Panc1 (cell line): ENCODE measurements at regions not wholly inside any gene's neighbourhood (a gene's known extent, or its start where the extent isn't known, plus 50 kb on each side); places are given as distances from the start of the nearest gene placed in this dataset.

Source experiments
- ATAC-seq: fragments of 200-7000 bp; cut with Tn5 transposase; 2 replicates; pipeline ENCODE4 v1.9.1; 2020; ENCODE audit warnings: mild to moderate bottlenecking, moderate library complexity
- BruUV-seq: library from RNA; stranded (reverse); fragments of 400-500 nt; replicated peaks from 2 replicates; lab custom pipeline; 2021; lab: Mats Ljungman, UMichigan
- CTCF ChIA-PET: fragments of 300-600 bp; sonication (Branson Sonifier 250); formaldehyde crosslinking; loops from one replicate; lab custom pipeline; 2022; ENCODE audit warnings: antibody characterized with exemption; lab: Charles Lee
- POLR2A ChIA-PET: fragments of 300-600 bp; sonication (Branson Sonifier 250); formaldehyde crosslinking; loops from one replicate; lab custom pipeline; 2022; ENCODE audit warnings: antibody characterized with exemption; lab: Charles Lee
- DNase-seq: peaks from one replicate; pipeline ENCODE4 v3.0.0-alpha.2; 2010; ENCODE audit warnings: low read depth, low spot score
- H3K27ac ChIP-seq: 2 replicates; pipeline ENCODE4 v1.5.1; 2011; ENCODE audit warnings: mild to moderate bottlenecking, low read length, inconsistent platforms
- H3K27me3 ChIP-seq: fragments of 200-500 bp; sonication (Bioruptor generic); 2 replicates; pipeline ENCODE4 v1.6.0; 2014; ENCODE audit warnings: low read length, inconsistent platforms; ENCODE audit not compliant: control insufficient read depth, insufficient read depth
- H3K36me3 ChIP-seq: fragments of 200-500 bp; sonication (Bioruptor generic); 2 replicates; pipeline ENCODE4 v1.5.1; 2014; ENCODE audit warnings: inconsistent platforms, mild to moderate bottlenecking, low read length, moderate library complexity; ENCODE audit not compliant: control insufficient read depth, insufficient read depth
- H3K4me1 ChIP-seq: 2 replicates; pipeline ENCODE4 v1.5.1; 2011; ENCODE audit warnings: inconsistent platforms, mild to moderate bottlenecking, low read length, moderate library complexity; ENCODE audit not compliant: control insufficient read depth, insufficient read depth
- H3K4me3 ChIP-seq, 2 experiments: 2 replicates each; pipeline ENCODE4 v1.5.1; 2011 to 2012; ENCODE audit warnings: low read depth in 2 of 2, low read length in 2 of 2, mild to moderate bottlenecking in 2 of 2, inconsistent platforms in 1 of 2, moderate library complexity in 1 of 2
- H3K9me3 ChIP-seq: fragments of 200-500 bp; sonication (Bioruptor generic); 2 replicates; pipeline ENCODE4 v1.5.1; 2014; ENCODE audit warnings: low read depth, mild to moderate bottlenecking, inconsistent platforms, low read length, moderate library complexity; ENCODE audit not compliant: control insufficient read depth, insufficient read depth
- POLR2AphosphoS5 ChIP-seq: IDR thresholded peaks from 2 replicates; pipeline ENCODE4 v1.6.1; 2012; ENCODE audit warnings: mild to moderate bottlenecking, low read depth, low read length, moderate library complexity
- SIN3A ChIP-seq: IDR thresholded peaks from 2 replicates; pipeline ENCODE4 v1.6.1; 2012; ENCODE audit warnings: low read depth, mild to moderate bottlenecking, low read length, moderate library complexity, borderline replicate concordance; ENCODE audit not compliant: insufficient read depth
- TCF7L2 ChIP-seq: IDR thresholded peaks from 2 replicates; pipeline ENCODE4 v1.6.1; 2011; ENCODE audit warnings: mild to moderate bottlenecking, low read depth, low read length, inconsistent platforms
- in situ Hi-C: cut with HindIII; loops from 2 replicates; pipeline ENCODE4 v1.10.0; 2016; ENCODE audit warnings: low sequenced_read_pairs, low pct_unique_long_range_greater_than_20kb
- intact Hi-C: fragments of 100-400 bp; cut with micrococcal nuclease; formaldehyde crosslinking; loops from one replicate; pipeline ENCODE4 v1.10.0; 2022; ENCODE audit not compliant: unreplicated experiment
- TF ChIP-seq, protein P1 (sequence below): fragments of 450-650 bp; IDR thresholded peaks from 2 replicates; pipeline ENCODE4 v1.5.1; 2017; ENCODE audit warnings: mild to moderate bottlenecking
- TF ChIP-seq, protein P2 (sequence below), 2 experiments: IDR thresholded peaks; 2 replicates each; pipeline ENCODE4 v1.6.1; 2011 to 2012; ENCODE audit warnings: low read depth in 2 of 2, control low read depth in 1 of 2, low read length in 1 of 2, mild to moderate bottlenecking in 1 of 2, moderate library complexity in 1 of 2; ENCODE audit not compliant: insufficient read depth in 1 of 2

DNA sequence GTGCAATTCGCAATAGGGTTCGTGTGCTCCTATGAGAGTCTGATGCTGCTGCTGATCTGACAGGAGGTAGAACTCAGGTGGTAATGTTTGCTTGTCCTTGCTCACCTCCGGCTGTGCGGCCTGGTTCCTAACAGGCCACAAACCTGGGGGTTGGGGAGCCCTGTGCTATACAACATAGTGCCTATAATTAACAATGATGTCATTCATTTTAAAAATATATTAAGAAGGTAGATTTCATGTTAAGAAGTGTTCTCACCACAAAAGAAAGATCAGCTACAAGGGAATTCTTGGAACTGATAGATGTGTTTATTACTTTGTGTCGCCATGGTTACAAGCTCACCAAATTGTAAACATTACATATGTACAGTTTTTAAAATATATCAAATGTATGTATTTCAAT, 200.5 kb downstream of the GRB14 start:
- TF ChIP-seq SIN3A (no peak), POLR2AphosphoS5 (no peak), TCF7L2 (no peak)
- TF ChIP-seq, protein P1, sequence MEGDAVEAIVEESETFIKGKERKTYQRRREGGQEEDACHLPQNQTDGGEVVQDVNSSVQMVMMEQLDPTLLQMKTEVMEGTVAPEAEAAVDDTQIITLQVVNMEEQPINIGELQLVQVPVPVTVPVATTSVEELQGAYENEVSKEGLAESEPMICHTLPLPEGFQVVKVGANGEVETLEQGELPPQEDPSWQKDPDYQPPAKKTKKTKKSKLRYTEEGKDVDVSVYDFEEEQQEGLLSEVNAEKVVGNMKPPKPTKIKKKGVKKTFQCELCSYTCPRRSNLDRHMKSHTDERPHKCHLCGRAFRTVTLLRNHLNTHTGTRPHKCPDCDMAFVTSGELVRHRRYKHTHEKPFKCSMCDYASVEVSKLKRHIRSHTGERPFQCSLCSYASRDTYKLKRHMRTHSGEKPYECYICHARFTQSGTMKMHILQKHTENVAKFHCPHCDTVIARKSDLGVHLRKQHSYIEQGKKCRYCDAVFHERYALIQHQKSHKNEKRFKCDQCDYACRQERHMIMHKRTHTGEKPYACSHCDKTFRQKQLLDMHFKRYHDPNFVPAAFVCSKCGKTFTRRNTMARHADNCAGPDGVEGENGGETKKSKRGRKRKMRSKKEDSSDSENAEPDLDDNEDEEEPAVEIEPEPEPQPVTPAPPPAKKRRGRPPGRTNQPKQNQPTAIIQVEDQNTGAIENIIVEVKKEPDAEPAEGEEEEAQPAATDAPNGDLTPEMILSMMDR = no peak
- TF ChIP-seq, protein P2, sequence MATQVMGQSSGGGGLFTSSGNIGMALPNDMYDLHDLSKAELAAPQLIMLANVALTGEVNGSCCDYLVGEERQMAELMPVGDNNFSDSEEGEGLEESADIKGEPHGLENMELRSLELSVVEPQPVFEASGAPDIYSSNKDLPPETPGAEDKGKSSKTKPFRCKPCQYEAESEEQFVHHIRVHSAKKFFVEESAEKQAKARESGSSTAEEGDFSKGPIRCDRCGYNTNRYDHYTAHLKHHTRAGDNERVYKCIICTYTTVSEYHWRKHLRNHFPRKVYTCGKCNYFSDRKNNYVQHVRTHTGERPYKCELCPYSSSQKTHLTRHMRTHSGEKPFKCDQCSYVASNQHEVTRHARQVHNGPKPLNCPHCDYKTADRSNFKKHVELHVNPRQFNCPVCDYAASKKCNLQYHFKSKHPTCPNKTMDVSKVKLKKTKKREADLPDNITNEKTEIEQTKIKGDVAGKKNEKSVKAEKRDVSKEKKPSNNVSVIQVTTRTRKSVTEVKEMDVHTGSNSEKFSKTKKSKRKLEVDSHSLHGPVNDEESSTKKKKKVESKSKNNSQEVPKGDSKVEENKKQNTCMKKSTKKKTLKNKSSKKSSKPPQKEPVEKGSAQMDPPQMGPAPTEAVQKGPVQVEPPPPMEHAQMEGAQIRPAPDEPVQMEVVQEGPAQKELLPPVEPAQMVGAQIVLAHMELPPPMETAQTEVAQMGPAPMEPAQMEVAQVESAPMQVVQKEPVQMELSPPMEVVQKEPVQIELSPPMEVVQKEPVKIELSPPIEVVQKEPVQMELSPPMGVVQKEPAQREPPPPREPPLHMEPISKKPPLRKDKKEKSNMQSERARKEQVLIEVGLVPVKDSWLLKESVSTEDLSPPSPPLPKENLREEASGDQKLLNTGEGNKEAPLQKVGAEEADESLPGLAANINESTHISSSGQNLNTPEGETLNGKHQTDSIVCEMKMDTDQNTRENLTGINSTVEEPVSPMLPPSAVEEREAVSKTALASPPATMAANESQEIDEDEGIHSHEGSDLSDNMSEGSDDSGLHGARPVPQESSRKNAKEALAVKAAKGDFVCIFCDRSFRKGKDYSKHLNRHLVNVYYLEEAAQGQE (IDR thresholded peaks at IDR 0.05; ENCODE audit: insufficient read depth in 1 of 2, low read depth in 2 of 2, low read length in 1 of 2) = no peak
- BruUV-seq = no TSS peak
- Histone ChIP-seq H3K4me3 (no peak overlapping the region), H3K4me1 (no peaks in the 10 kb centered on the region), H3K9me3 (no peaks in the 10 kb centered on the region), H3K27ac (no peak overlapping the region), H3K36me3 (no peaks in the 10 kb centered on the region), H3K27me3 (no peaks in the 10 kb centered on the region)
- ATAC-seq = no peak
- CTCF ChIA-PET = no interaction called here
- no peak for DNase-seq
- in situ Hi-C loops = no loop called here
- POLR2A ChIA-PET = no interaction called here
- intact Hi-C loops = no loop called here

DNA sequence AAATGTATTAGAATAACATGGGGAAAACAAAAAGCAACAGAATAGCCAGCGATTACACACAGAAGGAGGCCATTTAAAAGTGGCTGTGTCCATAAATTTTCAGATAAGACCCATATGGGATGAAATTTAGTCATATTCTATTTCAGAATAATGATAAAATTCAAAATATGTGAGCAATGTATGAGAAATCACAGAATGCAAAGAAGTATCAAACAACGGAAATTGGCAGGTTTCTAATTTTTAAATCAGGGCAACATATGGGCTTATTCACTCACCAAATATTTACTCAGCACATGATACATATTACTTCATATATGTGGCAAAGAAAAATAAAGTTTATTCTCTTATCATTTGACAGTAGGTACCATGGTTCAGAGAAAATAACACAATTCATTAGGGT, 208.5 kb downstream of the GRB14 start:
- Histone ChIP-seq H3K4me1 (no peaks in the 10 kb centered on the region), H3K4me3 (no peak overlapping the region), H3K9me3 (no peaks in the 10 kb centered on the region), H3K27me3 (no peaks in the 10 kb centered on the region), H3K36me3 (no peaks in the 10 kb centered on the region), H3K27ac (no peak overlapping the region)
- BruUV-seq = no TSS peak
- intact Hi-C loops = no loop called here
- ChIA-PET CTCF (no interaction called here), POLR2A (no interaction called here)
- DNase-seq = no peak
- in situ Hi-C loops = no loop called here
- ATAC-seq = no peak
- TF ChIP-seq, protein P2 (IDR thresholded peaks at IDR 0.05; ENCODE audit: insufficient read depth in 1 of 2, low read depth in 2 of 2, low read length in 1 of 2) = no peak
- TF ChIP-seq TCF7L2 (no peak), SIN3A (no peak), POLR2AphosphoS5 (no peak)
- TF ChIP-seq, protein P1 = no peak
